Ureter (tissue), 1 donor: ENCODE measurements at regions not wholly inside any gene's neighbourhood (a gene's known extent, or its start where the extent isn't known, plus 50 kb on each side); places are given as distances from the start of the nearest gene placed in this dataset.

Experiments used
- DNase-seq: peaks from one replicate; pipeline ENCODE4 v3.0.0-alpha.2; 2020; ENCODE audit warnings: low spot score
- donor health status: DM: yes; HTN: yes; CAD: no.

DNA sequence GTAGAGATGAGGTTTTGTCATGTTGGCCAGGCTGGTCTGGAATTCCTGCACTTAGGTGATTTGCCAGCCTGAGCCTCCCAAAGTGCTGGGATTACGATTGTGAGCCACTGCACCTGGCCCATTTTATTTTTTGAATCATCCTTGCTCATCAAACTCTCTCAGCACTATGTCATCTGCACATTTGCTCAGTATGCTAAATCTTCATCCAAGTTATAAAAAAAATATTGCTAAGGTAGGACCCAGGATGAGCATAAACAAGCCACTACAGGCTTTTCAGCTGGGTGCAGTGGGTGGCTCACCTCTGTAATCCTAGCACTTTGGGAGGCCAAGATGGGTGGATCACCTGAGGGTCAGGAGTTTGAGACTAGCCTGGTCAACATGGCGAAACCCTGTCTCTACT is 510.1 kb upstream of the LARGE1 start:
- DNase-seq, result no peak

DNA sequence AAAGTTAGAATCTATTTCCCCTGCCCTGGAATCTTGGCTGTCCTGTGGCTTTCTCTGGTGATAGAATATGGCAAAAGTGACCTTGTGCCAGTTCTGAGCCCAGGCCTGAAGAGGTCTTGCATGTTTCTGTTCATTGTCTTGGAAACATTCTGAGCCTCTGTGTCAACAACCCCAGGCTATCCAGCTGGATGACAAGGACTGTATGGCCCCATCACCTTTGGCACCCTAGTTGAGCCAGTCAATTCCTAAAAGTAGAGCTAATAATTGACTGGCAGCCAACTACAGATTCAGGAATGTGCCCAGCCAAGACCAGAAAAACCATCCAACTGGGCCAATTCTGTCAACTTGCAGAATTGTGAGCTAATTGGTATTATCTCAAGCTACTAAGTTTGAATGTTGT is 514.1 kb upstream of the LARGE1 start:
- no peak for DNase-seq

DNA sequence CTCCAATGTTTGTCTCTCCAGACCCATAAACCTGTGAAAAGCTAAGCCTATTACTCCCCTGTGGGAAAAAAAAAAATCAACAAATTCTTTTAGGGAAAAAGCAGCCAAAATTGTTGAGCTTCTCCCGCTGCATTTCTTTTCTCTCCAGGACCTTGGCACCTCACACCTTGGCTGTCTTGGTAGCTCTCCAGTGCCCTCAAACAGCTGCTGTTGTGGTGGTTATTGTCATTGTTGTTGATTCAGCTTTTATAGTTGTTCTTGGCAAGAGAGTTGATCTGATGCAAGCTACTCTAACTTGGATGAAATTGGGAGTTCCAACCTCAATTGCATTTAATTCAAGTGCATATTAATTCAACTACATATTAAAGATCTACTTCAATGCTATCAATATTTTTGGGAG is 516.9 kb upstream of the LARGE1 start:
- DNase-seq, result no peak

DNA sequence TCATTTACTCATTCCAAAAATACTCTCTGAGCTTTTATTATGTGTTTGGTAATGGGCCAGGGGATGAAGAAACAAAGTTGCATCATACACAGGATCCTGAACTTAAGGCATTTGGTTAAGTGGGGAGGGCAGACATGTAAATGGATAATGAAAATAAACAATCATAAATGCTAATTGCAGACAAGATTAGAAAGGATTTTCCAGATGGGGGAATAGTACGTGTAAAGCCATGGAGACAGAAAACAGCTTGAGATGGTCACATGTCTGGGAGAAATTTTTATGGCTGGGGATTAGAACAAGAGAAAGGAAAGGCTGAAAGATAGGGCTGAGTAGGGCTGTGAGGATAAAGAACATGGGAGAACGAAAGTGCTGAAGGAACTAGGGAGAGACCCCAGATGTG is 534.3 kb upstream of the LARGE1 start:
- DNase-seq, result no peak

DNA sequence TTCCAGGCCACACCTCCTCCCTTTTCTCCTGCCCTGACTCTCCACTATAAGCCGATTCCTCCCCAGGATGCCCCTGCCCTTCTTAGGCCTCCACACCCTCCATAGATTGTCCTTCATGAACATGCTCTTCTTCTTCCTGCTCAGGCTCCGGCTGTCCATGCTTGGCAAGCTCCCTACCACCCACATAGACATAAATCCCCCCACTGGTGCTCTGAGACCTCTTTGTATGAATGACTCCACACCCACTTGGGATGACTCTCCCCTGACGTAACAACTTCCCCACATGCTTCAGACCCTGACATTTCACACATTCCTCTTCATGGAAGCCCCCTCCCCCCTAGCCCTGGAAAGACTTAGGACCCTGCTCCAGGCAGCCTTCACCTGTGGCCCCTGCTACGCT is 542.5 kb upstream of the LARGE1 start:
- no peak for DNase-seq

DNA sequence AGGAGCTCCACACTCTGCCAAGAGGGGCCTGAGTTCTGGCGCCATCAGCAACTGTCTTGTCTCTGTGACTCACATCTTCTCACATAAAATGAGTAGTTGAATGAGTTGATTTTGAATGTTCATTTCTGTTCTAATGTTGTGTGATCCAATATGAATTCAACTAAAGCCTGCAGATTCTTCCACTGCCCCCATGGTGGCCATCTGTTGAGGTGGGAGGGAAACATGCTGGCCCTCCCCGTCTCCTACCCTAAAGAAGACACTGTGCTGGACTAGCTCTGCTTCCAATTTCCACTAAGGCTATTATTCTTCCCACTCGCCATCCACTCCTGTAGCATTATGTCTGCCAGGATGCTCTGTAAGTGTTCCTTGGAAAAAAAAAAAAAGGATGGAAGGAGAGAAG is 555.6 kb upstream of the LARGE1 start:
- DNase-seq, result no peak

DNA sequence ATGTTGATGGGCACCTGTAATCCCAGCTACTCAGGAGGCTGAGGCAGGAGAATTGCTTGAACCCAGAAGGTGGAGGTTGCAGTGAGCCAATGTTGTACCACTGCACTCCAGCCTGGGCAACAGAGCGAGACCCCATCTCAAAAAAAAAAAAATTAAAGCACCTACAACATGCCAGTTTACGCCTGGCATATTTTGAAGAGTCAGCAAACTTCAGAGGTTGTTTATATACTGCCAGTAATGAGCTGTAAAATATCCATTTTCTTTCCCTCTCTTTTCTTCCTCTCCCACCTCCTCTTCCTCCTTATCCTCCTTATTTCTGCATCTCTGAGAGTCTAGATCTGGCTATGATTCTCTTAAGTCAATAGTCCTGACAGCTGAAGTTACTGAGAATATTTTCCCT is 556.5 kb upstream of the LARGE1 start:
- DNase-seq, result no peak

DNA sequence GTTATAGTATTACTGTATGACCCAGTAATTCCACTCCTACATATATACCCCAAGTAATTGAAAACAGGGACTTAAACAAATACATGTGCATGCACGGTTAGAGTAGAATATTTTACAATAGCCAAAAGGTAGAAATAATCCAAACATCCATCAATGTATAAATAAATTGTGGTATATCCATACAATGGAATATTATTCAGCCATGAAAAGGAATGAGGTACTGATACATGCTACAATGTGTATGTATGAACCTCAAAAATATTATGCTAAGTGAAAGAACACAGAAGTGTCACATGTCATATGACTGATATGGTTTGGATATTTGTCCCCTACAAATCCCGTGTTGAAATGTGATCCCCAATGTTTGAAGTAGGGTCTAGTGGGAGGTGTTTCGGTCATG is 560.8 kb upstream of the LARGE1 start:
- DNase-seq, result no peak

DNA sequence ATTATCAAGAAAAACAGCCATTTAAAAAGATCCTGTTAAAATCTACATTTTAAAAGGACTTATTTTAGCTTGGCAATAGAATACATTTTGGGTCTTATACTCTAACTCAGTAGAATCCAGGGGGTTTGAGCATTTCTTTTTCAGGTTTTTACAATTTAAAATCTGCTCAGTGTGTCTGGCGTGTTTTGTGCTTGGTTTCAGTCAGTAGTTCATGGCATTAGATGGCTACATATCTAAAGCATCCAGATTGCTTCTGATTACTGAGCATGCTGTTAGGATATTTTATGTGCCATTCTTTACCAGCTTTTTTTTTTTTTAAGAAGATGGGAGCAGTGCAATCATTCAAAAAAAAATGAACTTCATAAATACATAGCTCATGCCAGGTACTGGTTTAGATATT is 566.1 kb upstream of the LARGE1 start:
- DNase-seq, result no peak

DNA sequence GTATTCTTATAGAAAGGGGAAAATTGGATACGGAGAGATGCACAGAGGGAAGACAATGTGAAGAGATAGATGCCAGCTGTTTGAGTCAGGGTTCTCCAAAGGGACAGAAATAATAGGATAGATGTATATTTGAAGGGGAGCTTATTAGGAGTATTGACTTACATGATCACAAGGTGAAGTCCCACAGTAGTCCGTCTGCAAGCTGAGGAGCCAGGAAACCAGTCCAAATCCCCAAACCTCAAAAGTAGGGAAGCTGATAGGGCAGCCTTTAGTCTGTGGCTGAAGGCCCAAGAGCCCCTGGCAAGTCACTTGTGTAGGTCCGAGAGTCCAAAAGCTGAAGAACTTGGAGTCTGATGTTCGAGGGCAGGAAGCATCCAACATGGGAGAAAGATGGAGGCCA is 569.6 kb upstream of the LARGE1 start:
- no peak for DNase-seq

DNA sequence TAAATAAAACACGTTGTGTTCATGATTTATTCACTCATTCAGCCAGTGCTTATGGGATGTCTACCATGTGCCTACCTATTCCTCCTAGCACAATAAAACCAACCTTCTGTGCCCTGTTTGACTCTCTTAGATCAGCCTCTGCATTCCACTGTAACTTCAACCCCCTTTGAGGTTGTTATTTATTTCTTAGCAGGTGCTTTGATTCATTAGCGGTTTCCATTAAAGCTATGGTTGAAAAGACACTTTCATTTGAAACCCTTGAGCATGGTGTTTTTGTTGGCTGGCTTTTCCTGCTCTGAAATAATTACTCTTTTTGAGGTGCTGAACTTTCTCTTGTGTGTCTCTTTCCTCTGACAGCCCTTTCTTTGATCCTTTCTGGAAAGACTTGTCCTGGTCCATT is 570.6 kb upstream of the LARGE1 start:
- no peak for DNase-seq

DNA sequence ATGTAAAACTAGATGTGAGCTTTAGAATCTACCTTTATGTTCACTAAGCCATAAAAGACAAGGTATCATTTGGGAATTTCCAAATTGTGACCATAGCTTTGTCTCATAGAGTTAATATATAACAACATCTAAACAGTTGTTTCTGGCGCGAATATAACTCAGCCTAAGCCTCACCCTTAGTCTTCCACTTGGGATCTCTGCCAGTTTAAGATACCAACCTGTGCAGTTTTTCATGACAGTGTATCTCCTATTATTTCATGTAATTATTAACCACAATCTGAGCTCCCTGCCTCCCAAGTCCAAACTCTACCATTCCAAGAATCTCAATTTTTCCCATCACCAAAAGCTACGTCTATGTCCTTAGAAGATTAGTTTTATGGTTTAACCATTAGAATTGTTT is 572.5 kb upstream of the ISX start:
- no peak for DNase-seq

DNA sequence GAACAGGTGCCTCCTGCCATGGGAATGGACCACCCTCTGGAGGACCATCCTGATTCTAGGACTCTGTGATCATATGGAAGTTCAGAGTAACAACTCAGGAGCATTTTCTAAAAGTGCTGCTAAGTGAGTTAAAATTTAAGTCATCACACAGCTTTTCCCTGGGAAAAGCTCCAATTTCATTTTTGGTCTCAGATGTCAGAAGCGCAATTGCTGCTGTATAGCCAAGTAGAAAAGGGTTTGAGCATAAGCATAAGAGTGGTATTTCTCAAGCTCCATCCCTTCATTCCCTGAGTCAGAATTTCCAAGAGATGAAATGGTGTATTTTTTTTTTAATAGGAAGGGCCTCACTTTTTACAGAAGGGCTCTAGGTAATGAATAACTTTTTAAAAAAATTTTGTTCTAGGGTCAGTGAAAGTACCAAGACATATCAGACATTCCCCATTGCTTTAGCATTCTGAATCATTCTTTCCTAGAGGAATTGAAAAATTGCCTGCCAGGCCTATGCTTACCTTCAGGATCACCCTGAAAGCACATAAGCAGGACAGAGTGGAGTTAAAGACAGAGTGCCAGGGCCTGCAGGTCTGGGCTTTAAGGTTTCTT is 564.5 kb upstream of the ISX start:
- DNase-seq, result no peak

DNA sequence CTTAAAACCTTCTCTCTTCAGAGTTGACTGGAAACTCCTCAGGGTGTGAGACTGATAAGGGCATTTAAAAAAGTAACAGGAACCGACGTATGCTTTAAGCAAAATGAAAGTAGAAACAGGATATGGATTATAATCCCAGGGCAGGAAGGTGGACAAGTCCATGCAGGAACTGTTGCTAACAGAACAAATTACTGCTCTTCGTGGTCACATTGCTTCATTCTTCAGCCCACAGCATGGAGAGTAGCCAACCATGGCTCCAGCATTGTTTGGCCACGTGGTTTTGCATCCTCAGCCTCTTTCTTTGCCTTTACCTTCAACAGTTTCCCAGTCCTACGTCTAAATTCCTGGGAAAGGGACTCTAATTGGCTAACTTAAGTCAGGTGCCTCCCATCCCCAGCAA is 563.1 kb upstream of the ISX start:
- peak; percentile 43 for DNase-seq

DNA sequence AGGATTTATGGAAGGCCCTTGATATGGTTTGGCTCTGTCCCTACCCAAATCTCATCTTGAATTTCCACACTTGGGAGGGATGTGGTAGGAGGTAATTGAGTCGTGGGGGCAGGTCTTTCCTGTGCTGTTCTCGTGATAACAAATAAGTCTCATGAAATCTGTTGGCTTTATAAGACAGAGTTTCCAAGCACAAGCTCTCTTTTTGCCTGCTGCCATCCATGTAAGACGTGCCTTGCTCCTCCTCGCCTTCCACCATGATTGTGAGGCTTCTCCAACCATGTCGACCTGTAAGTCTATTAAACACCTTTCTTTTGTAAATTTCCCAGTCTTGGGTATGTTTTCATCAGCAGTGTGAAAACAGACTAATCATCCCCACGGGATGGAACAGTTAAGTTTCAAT is 557.2 kb upstream of the ISX start:
- DNase-seq, result no peak

DNA sequence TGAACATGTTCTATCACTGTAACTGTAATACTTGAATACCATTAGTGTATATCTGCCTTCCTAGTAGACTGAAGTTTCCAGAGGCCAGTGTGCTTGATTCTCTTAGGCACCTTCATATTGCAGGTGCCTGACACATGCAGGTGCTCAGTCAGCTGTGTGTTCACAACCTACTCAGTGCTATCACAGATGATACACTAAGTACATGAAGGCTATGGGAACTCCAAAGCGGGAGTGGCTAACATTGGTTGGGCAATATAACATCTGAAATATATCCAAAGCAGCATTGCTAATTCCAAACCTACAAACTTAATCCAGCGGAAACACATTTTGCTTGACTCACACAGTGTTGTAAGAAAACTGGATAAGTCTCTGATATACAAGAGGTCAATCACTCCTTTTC is 539.3 kb upstream of the ISX start:
- DNase-seq, result no peak

DNA sequence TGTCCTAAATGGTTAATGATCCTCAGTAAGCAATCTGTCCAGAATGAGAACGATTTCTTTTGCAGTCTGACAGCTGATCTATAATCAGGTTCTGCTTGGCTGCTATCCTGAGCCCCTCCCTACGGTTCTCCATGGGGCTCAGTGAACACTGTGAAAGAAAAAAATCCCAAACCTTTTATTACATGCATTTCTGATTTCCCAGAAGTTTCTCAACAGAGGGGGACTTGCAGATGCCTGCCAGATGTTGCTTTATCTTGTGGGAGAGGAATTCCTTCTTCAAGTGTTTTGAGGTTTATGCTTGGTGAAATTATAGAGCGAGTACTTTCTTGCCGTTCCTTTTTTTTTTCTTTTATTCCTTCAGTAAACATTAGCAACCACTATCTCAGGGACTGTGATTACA is 531.9 kb upstream of the ISX start:
- DNase-seq, result no peak

DNA sequence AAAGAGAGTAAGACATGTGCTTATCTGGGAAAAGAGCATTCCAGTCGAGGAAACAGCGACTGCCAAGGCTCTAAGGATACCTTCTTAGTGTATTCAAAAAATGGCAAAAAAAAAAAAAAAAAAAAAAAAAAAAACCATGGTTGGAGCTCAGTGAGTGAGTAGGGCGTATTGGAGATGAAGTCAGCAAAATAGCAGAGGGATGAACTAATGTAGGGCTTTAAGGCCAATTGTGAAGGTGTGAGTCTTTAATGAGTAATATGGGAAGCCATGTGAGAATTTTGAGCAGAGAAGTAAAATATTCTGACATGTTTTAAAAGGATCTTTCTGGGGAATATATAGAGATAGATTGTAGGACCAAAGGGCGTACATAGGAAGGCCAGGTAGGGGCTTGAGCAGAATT is 498.6 kb upstream of the ISX start:
- no peak for DNase-seq

DNA sequence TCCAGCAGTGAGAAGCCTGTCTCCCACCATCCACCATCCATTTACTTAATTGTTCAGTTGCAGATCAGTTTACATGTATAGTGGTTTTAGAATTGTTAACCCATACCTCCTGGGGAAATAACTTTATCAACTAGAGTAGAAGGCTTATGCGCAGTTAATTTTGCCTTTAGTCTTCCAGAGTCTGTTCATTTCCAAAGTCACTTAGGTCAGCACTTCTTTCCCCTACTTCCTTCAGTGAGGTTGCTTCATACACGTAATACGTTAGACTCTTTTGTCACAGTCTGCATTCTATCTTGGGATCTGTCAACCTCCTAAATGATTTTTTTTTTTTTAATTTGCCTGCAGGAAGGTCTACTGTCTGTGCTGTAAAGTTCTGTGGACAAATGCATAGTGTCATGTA is 495.6 kb upstream of the ISX start:
- DNase-seq, result no peak

DNA sequence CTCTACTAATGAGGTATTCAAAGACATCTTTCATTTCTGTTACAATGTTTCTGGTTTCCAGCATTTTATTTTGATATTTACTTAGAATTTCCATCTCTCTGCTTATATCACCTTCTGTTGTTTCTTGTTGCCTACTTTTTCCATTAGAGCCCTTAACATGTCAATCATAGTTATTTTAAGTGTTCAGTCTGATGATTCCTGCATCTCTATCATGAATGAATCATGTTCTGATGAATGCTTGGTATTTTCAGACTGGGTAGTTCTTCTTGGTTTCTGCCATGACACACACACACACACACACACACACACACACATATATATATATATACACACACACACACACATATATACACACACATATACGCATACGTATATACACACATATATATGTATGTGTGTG is 486.4 kb upstream of the ISX start:
- no peak for DNase-seq

DNA sequence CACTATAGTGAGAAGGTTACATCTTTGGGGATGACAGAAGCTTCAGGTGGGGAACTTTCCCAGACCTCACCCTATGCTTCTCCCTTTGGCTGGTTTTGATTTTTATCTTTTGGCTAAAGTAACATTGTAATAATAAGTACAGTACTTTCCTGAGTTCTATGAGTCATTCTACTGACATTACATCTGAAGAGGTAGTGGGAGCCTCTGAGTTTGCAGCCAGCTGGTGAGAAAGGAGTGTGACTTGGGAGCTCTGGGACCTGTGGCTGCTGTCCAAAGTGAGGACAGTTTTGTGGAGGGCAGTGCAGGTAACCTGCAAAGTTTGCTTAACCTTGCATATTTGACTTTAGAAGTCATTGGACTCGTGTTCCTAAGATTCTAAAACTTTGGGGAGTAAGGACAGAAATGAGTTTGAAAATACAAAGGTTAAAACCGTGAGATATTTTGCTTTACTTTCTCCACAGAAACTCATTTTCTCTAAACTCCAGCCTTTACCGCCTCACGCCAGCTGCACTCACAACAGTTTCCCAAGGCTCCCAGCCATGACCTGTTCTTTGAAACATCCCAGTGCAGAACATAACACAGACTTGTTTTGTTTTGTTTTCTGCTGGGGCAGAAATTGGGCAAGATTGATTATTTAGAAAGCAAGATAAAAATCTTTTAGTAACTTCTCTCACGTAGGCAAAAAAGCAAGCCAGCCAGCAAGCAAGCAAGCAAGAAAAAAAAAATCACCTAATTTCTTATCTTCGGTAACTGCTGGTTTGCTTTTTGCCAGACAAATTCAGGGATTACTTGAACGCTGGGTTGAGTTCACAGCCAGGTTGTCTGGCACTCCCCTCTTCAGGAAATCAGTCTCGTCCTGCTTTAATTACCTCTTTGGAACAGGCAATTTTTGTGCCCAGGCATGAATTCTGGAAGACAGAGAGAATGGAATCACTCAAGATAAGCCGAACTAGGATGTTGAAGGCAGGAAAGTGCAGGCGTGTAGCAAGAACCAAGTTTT is 478.3 kb upstream of the ISX start:
- no peak for DNase-seq

DNA sequence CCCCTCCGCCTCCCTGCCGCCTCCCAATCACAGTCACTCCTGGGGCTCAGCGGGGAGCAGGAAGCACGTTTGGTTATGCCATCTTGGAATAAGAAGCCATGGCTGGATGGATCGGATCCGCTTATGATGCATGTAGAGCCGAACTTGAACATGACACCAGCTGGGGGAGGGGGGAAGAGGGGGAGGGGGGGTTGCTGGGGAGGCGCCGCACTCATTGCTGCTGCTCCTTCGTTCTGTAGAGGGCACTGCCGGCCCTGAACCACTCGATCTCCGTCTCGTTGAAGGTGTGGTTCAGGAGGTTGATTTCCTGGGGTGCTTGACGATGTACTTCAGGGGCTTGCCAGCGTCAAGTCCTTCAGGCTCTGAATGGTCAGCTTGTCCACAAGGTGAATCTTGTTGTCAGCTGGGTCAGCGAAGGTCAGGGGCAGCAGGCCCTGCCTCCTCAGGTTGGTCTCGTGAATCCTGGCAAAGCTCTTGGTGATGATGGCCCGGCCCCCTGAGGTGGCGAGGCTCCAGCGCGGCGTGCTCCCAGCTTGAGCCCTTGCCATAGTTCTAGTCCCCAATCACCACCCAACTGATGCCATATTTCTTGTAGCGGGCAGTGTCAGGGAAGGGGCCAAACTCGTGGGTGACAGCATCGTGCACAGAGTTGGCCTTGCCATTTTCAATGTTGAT is 476.9 kb upstream of the ISX start:
- DNase-seq, result no peak

DNA sequence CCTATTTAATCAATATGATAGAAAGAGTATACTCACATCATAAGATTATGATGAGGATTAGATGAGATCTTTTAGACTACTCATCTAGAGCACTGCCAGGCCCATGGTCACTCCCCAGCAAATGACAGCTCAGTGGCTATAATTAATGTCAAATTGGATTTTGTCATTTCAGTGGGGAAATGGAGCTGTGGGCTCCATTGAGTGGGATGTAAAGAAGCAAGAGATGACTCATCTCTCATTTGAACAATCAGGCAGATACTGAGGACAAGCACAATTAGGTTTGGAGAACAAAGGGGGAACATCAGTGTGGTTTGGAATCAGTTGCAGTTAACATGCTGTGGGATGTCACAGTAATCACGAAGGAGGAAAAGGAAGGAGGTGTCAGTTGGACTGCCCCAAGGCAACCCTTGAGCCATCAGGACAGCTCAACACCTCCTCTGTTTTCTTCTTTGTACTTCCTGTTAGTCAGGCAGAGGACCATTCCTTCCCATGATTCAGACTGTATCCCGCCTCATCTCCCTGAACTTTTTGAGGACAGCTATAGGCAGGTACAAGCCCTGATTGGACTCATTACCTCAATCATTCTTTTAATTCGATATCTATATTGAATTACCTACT is 473.7 kb upstream of the ISX start:
- no peak for DNase-seq
